ENCODE measurements at regions not wholly inside any gene's neighbourhood (a gene's known extent, or its start where the extent isn't known, plus 50 kb on each side); places are given as distances from the start of the nearest gene placed in this dataset.
"Not testable (repeated sequence)": the region's sequence is repeated elsewhere in the genome, so short reads cannot be mapped to it uniquely, and the experiment has no call there.

- no peak for DNase-seq (ENCODE audit: low read depth in 2 of 2)
These were observed 113.5 kb upstream of the TOPAZ1 start for GRCh38 chr3:44128057-44128775.

- no peak for DNase-seq (ENCODE audit: low read depth in 2 of 2)
These were observed 111.4 kb upstream of the TOPAZ1 start for GRCh38 chr3:44130249-44130648.

GRCh38 chr3:44132061-44132460, 109.6 kb upstream of the TOPAZ1 start:
- DNase-seq (ENCODE audit: low read depth in 2 of 2): no peak

DNA sequence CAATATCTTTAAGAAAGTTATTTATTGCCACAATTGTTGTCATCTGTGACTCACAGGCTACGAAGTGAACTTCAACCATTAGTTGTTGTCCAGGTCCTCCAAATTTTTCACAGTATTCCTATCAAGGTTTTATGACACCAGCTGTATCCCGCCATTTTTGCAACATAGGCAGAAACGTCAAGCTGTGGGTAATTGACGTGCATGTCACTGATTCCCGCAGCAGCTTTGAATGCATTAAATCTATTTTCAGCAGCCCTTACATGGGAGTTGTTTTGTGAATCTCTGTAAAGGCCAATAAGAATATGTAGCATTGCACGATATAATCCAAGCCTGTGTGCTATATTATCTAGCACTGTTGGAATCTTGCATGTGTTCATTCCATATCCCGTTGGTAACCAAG, 109.1 kb upstream of the TOPAZ1 start:
- DNase-seq (ENCODE audit: low read depth in 2 of 2): no peak

DNA sequence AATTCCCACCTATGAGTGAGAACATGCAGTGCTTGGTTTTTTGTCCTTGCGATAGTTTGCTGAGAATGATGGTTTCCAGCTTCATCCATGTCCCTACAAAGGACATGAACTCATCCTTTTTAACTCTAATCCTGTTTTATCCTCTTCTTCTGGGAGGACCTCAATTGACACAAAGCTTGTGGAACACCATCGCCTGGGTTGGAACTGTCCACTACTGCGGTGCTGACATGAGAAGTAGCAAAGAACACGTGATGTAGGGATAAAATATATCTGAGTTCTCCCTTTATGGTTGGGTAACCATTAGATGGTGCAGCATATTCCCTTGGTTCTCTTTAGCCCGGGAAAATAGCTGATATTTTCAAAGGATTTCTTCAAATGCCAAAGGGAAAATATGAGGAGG, 105.3 kb upstream of the TOPAZ1 start:
- no peak for DNase-seq (ENCODE audit: low read depth in 2 of 2)

DNA sequence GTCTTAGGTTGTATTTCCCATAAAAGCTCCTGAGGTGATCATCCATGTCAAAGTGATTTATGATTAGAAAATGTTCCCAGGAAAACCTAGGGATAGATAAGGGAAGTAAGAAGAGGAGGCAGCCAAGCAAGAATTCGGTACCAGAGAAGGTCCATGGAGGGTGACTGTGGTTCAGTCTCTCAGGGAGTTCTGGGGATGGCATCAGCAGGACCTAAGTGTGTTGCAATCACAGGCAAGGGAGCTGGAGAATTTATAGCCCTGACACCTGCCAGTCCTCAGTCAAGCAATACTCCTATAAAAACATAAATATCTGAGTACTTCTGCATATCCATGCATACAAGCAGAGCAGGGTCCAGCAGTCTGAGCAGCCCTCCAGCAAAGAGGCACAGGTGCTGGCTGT, 95.6 kb upstream of the TOPAZ1 start:
- no peak for DNase-seq (ENCODE audit: low read depth in 2 of 2)

GRCh38 chr3:44159696-44160300, 81.9 kb upstream of the TOPAZ1 start:
- DNase-seq (ENCODE audit: low read depth in 2 of 2): no peak

DNA sequence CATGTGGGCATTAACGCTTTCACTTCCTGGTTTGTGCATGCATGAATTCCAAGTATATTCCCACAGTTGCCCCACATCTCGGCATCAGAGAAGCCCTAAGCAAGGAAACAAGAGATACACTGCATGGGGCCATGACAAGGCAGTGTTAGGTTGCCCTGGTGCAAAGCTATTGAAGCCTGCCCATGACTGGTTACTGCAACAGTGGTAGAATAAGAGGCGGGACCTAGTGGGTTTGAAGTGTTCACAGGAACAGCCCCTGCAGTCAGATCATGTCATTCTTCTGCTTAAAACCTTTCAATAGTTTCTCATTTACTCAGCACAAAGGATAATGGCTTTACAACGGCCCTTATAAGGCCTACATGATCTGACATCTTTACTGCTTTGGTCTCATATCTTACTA, 80.9 kb upstream of the TOPAZ1 start:
- no peak for DNase-seq (ENCODE audit: low read depth in 2 of 2)

GRCh38 chr3:44171891-44172290, 69.8 kb upstream of the TOPAZ1 start:
- no peak for DNase-seq (ENCODE audit: low read depth in 2 of 2)

- DNase-seq (ENCODE audit: low read depth in 2 of 2): not testable (repeated sequence)
These were observed 69.0 kb upstream of the TOPAZ1 start for GRCh38 chr3:44172701-44173100.

- DNase-seq (ENCODE audit: low read depth in 2 of 2): no peak
These were observed 68.4 kb upstream of the TOPAZ1 start for GRCh38 chr3:44173263-44173662.

DNA sequence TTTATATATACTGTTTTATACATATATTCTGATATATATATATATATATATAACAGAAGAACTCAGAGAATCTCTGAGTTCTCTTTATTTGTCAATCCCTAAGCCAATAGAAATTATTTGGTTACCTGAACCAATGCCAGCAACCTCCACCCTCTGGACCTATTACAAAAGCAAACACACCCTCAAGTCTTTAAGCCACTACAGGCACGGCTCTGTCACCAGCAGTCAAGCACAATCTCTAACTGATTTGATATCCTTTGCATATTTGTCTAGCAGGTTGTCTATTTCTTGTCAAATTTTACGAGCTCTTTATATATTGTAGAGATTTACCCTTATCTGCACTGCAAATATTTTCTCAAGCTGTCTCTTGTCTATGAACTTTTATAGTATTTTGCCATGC, 66.6 kb upstream of the TOPAZ1 start:
- no peak for DNase-seq (ENCODE audit: low read depth in 2 of 2)

GRCh38 chr3:44179246-44179645, 62.4 kb upstream of the TOPAZ1 start:
- DNase-seq (ENCODE audit: low read depth in 2 of 2): no peak

GRCh38 chr3:44184319-44184953, 57.2 kb upstream of the TOPAZ1 start:
- no peak for DNase-seq (ENCODE audit: low read depth in 2 of 2)

DNA sequence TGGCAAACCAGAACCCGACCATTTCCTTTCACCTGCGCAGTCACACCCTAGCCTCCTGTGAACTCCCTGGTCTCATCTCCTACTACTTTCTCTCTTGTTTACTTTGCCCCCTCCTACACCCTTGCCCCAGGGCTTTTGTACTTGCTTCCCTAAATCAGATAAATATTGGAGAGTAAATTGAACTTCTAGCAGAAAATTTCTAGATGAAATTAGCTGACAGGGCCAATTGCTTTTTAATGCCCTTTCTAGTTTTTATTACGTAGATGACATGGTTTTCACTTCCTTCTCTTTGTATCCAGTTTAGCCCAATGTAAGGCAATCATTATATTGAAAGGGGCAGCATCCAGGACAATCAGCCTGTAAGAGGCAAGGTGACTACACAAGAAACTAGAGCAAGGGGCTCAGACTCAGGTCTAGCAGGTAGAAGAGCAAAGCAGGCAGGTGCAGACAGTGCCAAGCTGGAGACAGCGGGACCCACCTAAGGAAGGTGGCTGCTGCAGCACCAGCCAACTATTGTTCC, 56.2 kb upstream of the TOPAZ1 start:
- DNase-seq (ENCODE audit: low read depth in 2 of 2): no peak

- DNase-seq (ENCODE audit: low read depth in 2 of 2): no peak
These were observed 55.5 kb upstream of the TOPAZ1 start for GRCh38 chr3:44186111-44186672.

GRCh38 chr3:44186712-44187111, 55.0 kb upstream of the TOPAZ1 start:
- DNase-seq (ENCODE audit: low read depth in 2 of 2): no peak
